HG03442 (cell line): ENCODE measurements at regions not wholly inside any gene's neighbourhood (a gene's known extent, or its start where the extent isn't known, plus 50 kb on each side); places are given as distances from the start of the nearest gene placed in this dataset.

ENCODE experiments used
- ATAC-seq: cut with Tn5 transposase; IDR thresholded peaks from one replicate; pipeline ENCODE4 v1.9.1; 2021; ENCODE audit warnings: mild to moderate bottlenecking, moderate library complexity; ENCODE audit not compliant: unreplicated experiment

GRCh38 chr7:159269745-159270144 lies 125.1 kb upstream of the VIPR2 start:
- ATAC-seq: no peak

GRCh38 chr7:159263430-159263829 lies 118.8 kb upstream of the VIPR2 start:
- ATAC-seq: no peak

- ATAC-seq: no peak
Measured at GRCh38 chr7:159253657-159254056, 109.0 kb upstream of the VIPR2 start.

GRCh38 chr7:159250471-159250870 lies 105.8 kb upstream of the VIPR2 start:
- no peak for ATAC-seq

GRCh38 chr7:159249671-159250070 lies 105.0 kb upstream of the VIPR2 start:
- ATAC-seq: no peak

- no peak for ATAC-seq
Measured at GRCh38 chr7:159247910-159248309, 103.2 kb upstream of the VIPR2 start.

- ATAC-seq: no peak
Measured at GRCh38 chr7:159246702-159247480, 102.2 kb upstream of the VIPR2 start.

GRCh38 chr7:159240962-159241361 lies 96.3 kb upstream of the VIPR2 start:
- no peak for ATAC-seq

GRCh38 chr7:159239028-159239427 lies 94.4 kb upstream of the VIPR2 start:
- no peak for ATAC-seq

- no peak for ATAC-seq
Measured at GRCh38 chr7:159238541-159238940, 93.9 kb upstream of the VIPR2 start.

GRCh38 chr7:159237022-159237653 lies 92.5 kb upstream of the VIPR2 start:
- ATAC-seq: no peak

- no peak for ATAC-seq
Measured at GRCh38 chr7:159231017-159231416, 86.3 kb upstream of the VIPR2 start.

- no peak for ATAC-seq
Measured at GRCh38 chr7:159229683-159230475, 85.2 kb upstream of the VIPR2 start.

GRCh38 chr7:159227433-159227832 lies 82.8 kb upstream of the VIPR2 start:
- ATAC-seq: no peak

- no peak for ATAC-seq
Measured at GRCh38 chr7:159226011-159226702, 81.5 kb upstream of the VIPR2 start.

GRCh38 chr7:159218607-159219006 lies 73.9 kb upstream of the VIPR2 start:
- no peak for ATAC-seq

- ATAC-seq: no peak
Measured at GRCh38 chr7:159218170-159218569, 73.5 kb upstream of the VIPR2 start.

- ATAC-seq: no peak
Measured at GRCh38 chr7:159215076-159215475, 70.4 kb upstream of the VIPR2 start.

GRCh38 chr7:159213253-159213652 lies 68.6 kb upstream of the VIPR2 start:
- ATAC-seq: no peak

- ATAC-seq: no peak
Measured at GRCh38 chr7:159212226-159212625, 67.6 kb upstream of the VIPR2 start.

GRCh38 chr7:159211540-159212182 lies 67.0 kb upstream of the VIPR2 start:
- ATAC-seq: no peak
